HUES64 (cell line): ENCODE measurements at regions not wholly inside any gene's neighbourhood (a gene's known extent, or its start where the extent isn't known, plus 50 kb on each side); places are given as distances from the start of the nearest gene placed in this dataset.

Source experiments
- H3K27ac ChIP-seq: 2 replicates; pipeline ENCODE4 v1.7.0; 2013; ENCODE audit warnings: low read depth, low read length, inconsistent platforms
- H3K27me3 ChIP-seq: 2 replicates; pipeline ENCODE4 v1.6.1; 2013; ENCODE audit warnings: mild to moderate bottlenecking, low read length; ENCODE audit not compliant: insufficient read depth
- H3K36me3 ChIP-seq: 2 replicates; pipeline ENCODE4 v1.6.1; 2013; ENCODE audit warnings: mild to moderate bottlenecking, low read length; ENCODE audit not compliant: insufficient read depth
- H3K4me1 ChIP-seq: 2 replicates; pipeline ENCODE4 v1.6.1; 2013; ENCODE audit warnings: mild to moderate bottlenecking, low read length, moderate library complexity; ENCODE audit not compliant: insufficient read depth
- H3K4me3 ChIP-seq: 2 replicates; pipeline ENCODE4 v1.5.1; 2013; ENCODE audit warnings: mild to moderate bottlenecking, low read length, moderate library complexity
- H3K9ac ChIP-seq: 2 replicates; pipeline ENCODE4 v1.6.1; 2013; ENCODE audit warnings: mild to moderate bottlenecking, low read depth, low read length
- H3K9me3 ChIP-seq: 2 replicates; pipeline ENCODE4 v1.6.1; 2013; ENCODE audit warnings: low read depth, low read length; ENCODE audit not compliant: insufficient read depth
- WGBS: fragments of 150-250, 120-280 bp; methylation state at CpG from one replicate; pipeline ENCODE4 v1.1.7; 2013; ENCODE audit warnings: missing lambda C conversion rate; 5-methylcytosine and 5-hydroxymethylcytosine counted together

GRCh38 chr5:14016549-14016948 lies 72.1 kb upstream of the DNAH5 start:
- no peaks in the 10 kb centered on the region for H3K36me3 ChIP-seq
- H3K9ac ChIP-seq: no peak overlapping the region
- WGBS: 86% methylated on average over 4 of the region's 4 CpGs
- peaks cover 5% of the 10 kb centered on the region; the same call in 1 of the 2 replicates for H3K4me1 ChIP-seq
- no peak overlapping the region for H3K27ac ChIP-seq
- H3K27me3 ChIP-seq: no peaks in the 10 kb centered on the region
- no peak overlapping the region for H3K4me3 ChIP-seq
- no peaks in the 10 kb centered on the region for H3K9me3 ChIP-seq

- Histone ChIP-seq H3K27ac (peak overlapping the region; percentile 68), H3K36me3 (no peaks in the 10 kb centered on the region), H3K9me3 (no peaks in the 10 kb centered on the region), H3K27me3 (no peaks in the 10 kb centered on the region; the same call in 1 of the 2 replicates), H3K4me3 (peak overlapping the region; percentile 87), H3K9ac (peak overlapping the region; percentile 78), H3K4me1 (peaks cover 10% of the 10 kb centered on the region)
- under 1% methylated on average over 74 of the region's 74 CpGs for WGBS
Observed at GRCh38 chr5:14011089-14012020, 66.9 kb upstream of the DNAH5 start.

- Histone ChIP-seq H3K9me3 (no peaks in the 10 kb centered on the region), H3K4me1 (peaks cover 10% of the 10 kb centered on the region), H3K27me3 (no peaks in the 10 kb centered on the region; the same call in 1 of the 2 replicates), H3K36me3 (no peaks in the 10 kb centered on the region), H3K4me3 (no peak overlapping the region), H3K9ac (no peak overlapping the region), H3K27ac (no peak overlapping the region)
- 66% methylated on average over 2 of the region's 2 CpGs for WGBS
Observed at GRCh38 chr5:14009575-14009974, 65.1 kb upstream of the DNAH5 start.

- no peak overlapping the region for H3K9ac ChIP-seq
- WGBS: 67% methylated on average over 8 of the region's 8 CpGs
- H3K27ac ChIP-seq: no peak overlapping the region
Observed at GRCh38 chr5:14008819-14009311, 64.4 kb upstream of the DNAH5 start.

GRCh38 chr5:14006823-14007520 lies 62.5 kb upstream of the DNAH5 start:
- H3K4me3 ChIP-seq: no peak overlapping the region
- H3K9me3 ChIP-seq: peaks cover 6% of the 10 kb centered on the region
- H3K4me1 ChIP-seq: peaks cover 8% of the 10 kb centered on the region
- H3K27ac ChIP-seq: no peak overlapping the region
- H3K36me3 ChIP-seq: no peaks in the 10 kb centered on the region
- no peaks in the 10 kb centered on the region; the same call in 1 of the 2 replicates for H3K27me3 ChIP-seq
- no peak overlapping the region for H3K9ac ChIP-seq
- 90% methylated on average over 6 of the region's 6 CpGs for WGBS

More at GRCh38 chr5:14008819-14009311, 64.4 kb upstream of the DNAH5 start:
- no peak overlapping the region for H3K4me3 ChIP-seq
- H3K4me1 ChIP-seq: peaks cover 10% of the 10 kb centered on the region
- 0 out of 2 replicates have a peak, but pooled peaks cover under 1% of the 10 kb centered on the region for H3K9me3 ChIP-seq
- H3K36me3 ChIP-seq: no peaks in the 10 kb centered on the region
- H3K27me3 ChIP-seq: no peaks in the 10 kb centered on the region; the same call in 1 of the 2 replicates

- peaks cover 5% of the 10 kb centered on the region; the same call in 1 of the 2 replicates for H3K4me1 ChIP-seq
- H3K9ac ChIP-seq: no peak overlapping the region
- no peaks in the 10 kb centered on the region for H3K27me3 ChIP-seq
- no peaks in the 10 kb centered on the region for H3K36me3 ChIP-seq
- H3K9me3 ChIP-seq: peaks cover 6% of the 10 kb centered on the region
- no peak overlapping the region for H3K27ac ChIP-seq
- WGBS: 89% methylated on average over 6 of the region's 6 CpGs
- H3K4me3 ChIP-seq: no peak overlapping the region
Observed at GRCh38 chr5:14004598-14005394, 60.3 kb upstream of the DNAH5 start.

GRCh38 chr5:14003936-14004335 lies 59.4 kb upstream of the DNAH5 start:
- Histone ChIP-seq H3K27me3 (no peaks in the 10 kb centered on the region), H3K4me3 (no peak overlapping the region), H3K36me3 (no peaks in the 10 kb centered on the region), H3K9ac (no peak overlapping the region), H3K9me3 (peaks cover 6% of the 10 kb centered on the region), H3K27ac (no peak overlapping the region), H3K4me1 (peaks cover 3% of the 10 kb centered on the region; the same call in 1 of the 2 replicates)
- 93% methylated on average over 4 of the region's 4 CpGs for WGBS

- no peaks in the 10 kb centered on the region for H3K4me1 ChIP-seq
- H3K27ac ChIP-seq: no peak overlapping the region
- no peak overlapping the region for H3K4me3 ChIP-seq
- no peaks in the 10 kb centered on the region for H3K27me3 ChIP-seq
- H3K9ac ChIP-seq: no peak overlapping the region
- 99% methylated on average over 2 of the region's 2 CpGs for WGBS
- peaks cover 6% of the 10 kb centered on the region for H3K9me3 ChIP-seq
- no peaks in the 10 kb centered on the region for H3K36me3 ChIP-seq
Observed at GRCh38 chr5:14003513-14003912, 59.0 kb upstream of the DNAH5 start.

GRCh38 chr5:13998254-13998653 lies 53.8 kb upstream of the DNAH5 start:
- Histone ChIP-seq H3K4me1 (no peaks in the 10 kb centered on the region), H3K9me3 (peaks cover 9% of the 10 kb centered on the region), H3K27me3 (no peaks in the 10 kb centered on the region), H3K27ac (no peak overlapping the region), H3K36me3 (no peaks in the 10 kb centered on the region), H3K9ac (no peak overlapping the region), H3K4me3 (no peak overlapping the region)
- WGBS: 94% methylated on average over 4 of the region's 4 CpGs

- Histone ChIP-seq H3K9ac (no peak overlapping the region), H3K36me3 (no peaks in the 10 kb centered on the region), H3K27me3 (no peaks in the 10 kb centered on the region), H3K4me1 (no peaks in the 10 kb centered on the region), H3K27ac (no peak overlapping the region), H3K9me3 (peaks cover 9% of the 10 kb centered on the region), H3K4me3 (no peak overlapping the region)
- WGBS: 94% methylated on average over 2 of the region's 2 CpGs
Observed at GRCh38 chr5:13997514-13997913, 53.0 kb upstream of the DNAH5 start.
